ENCODE measurements at regions not wholly inside any gene's neighbourhood (a gene's known extent, or its start where the extent isn't known, plus 50 kb on each side); places are given as distances from the start of the nearest gene placed in this dataset.
"Not testable (repeated sequence)": the region's sequence is repeated elsewhere in the genome, so short reads cannot be mapped to it uniquely, and the experiment has no call there.

GRCh38 chr3:18124501-18124900 is 300.6 kb downstream of the SATB1 start:
- DNase-seq (ENCODE audit: low spot score): peak; percentile 17

DNA sequence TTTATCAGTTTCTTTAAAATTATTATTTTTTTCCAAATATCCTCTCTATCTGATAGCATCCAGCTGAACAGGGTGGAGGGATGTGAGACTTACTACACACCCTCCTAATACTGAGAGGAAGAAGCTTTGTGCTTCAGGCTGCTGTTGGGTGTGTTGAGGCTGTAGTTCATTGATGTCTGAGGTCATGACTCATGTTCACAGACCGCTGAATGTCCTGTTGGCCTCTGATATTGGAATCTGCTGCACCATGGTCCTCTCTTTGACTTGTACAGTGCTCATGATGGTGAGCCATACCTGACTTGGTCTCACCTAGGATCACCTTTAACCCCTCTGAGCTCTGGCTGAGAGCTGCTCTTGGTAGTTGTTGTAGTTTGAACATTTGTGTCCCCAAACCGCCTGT is 302.9 kb downstream of the SATB1 start:
- no peak for DNase-seq (ENCODE audit: low spot score)

DNA sequence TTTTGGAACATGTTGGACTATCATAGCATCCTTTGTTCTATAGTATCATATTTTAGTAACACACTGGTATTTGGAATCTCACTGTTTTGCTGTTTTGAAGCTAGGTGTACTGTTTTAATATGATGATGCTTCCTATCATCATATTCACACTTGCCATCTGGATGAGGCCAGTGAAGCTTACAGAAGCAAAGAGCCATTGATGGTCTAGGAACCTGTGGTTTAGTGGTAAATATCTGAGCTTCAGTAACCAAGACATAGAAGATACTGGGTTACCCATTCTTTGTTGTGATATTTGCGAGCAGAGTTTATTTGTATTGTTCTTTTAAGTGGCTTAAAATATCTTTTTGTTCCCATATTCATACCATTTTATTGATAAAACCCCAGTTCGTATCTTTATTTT is 304.1 kb downstream of the SATB1 start:
- DNase-seq (ENCODE audit: low spot score): no peak

GRCh38 chr3:18119866-18120265 is 305.3 kb downstream of the SATB1 start:
- no peak for DNase-seq (ENCODE audit: low spot score)

DNA sequence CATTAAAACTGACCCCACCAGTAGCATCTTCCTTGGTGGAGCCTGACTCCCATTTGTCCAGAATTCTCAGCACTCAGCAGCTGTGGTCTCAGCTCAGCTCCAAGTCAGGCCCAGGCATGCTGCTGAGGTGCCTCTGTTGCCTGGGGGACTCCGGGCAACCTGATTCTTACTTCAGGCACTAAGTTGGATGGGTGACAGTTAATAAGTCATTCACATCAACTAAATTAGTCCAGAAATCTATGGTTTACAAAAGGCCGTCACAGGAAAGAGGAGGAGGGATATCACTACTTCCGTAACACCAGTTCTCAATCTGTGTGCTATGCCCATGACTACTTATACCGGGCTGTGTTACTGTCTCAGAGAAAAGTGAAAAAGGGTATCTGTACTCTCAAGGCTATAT is 310.2 kb downstream of the SATB1 start:
- DNase-seq (ENCODE audit: low spot score): no peak

GRCh38 chr3:18113417-18113816 is 311.7 kb downstream of the SATB1 start:
- DNase-seq (ENCODE audit: low spot score): no peak

DNA sequence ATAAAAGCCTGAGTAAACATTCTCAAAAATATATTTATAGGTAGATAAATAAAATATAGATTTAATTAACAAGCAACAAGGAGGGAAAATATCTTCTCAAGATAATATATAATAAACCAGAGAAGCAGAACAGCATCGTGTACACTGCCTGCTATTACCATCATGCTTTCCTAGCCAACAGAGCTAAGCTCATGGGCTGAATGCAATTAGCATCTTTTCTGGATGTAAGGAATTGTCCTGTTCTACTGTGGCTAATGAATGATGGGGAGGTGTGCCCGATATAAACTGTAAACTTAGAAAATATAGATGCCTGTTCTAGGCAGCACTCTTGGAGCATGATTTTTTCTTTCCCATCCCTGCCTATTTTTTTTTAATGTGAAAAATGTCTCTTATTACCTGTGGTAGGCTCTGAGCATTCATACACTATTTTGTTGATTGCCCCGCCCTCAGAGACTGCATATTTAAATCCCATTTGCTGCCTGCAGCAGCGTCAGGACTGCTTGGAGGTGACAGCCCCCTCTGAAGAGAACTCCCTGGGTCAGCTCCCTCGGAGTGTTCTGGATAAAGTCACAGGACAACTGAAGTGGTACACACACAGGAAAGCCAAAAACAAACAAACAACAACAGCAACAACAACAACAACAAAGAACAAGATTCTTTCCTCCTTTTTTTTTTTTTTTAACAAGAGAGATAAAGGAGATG is 312.3 kb downstream of the SATB1 start:
- no peak for DNase-seq (ENCODE audit: low spot score)

- DNase-seq (ENCODE audit: low spot score): no peak
Observed at GRCh38 chr3:18111796-18112232, 313.3 kb downstream of the SATB1 start.

DNA sequence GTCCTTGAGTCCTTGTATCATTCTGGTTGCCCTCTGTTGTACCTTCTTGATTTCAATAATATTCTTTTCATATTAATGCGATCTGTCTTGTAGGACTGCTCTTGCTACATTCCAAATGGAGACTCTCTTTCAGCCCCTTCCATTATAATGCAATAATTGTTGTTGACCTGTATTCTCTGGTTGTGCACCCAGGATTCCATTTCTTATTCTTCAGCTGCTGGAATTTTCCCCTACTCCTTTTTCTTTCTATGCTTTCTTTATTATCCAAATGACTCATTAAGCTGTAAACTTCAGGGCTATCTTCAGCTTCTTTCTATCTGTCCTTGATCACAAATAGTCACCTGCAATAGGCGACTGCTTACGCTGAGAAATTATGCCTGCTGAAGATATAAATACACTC is 321.5 kb downstream of the SATB1 start:
- no peak for DNase-seq (ENCODE audit: low spot score)

- no peak for DNase-seq (ENCODE audit: low spot score)
Observed at GRCh38 chr3:18100121-18100520, 325.0 kb downstream of the SATB1 start.

DNA sequence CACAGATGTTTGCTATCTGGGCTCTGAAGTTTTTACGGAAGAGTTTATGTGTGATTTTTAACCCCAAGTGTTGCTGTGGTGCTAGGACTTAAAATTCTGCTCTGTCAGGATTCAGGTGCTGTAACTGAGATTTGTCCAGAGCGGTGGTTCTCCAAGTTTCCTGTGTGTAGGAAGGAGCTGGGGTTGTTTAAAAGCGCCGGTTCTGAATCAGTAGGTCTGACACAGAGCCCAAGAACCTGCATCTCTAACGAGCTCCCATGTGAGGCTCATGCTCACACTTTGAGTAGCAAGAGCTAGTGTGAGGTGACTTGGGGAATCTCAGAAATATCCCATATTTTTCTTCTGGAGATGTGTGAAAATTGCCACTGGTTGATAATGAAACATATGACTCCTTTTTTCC is 325.5 kb downstream of the SATB1 start:
- DNase-seq (ENCODE audit: low spot score): no peak

- DNase-seq (ENCODE audit: low spot score): peak; percentile 53
Observed at GRCh38 chr3:18098960-18099587, 326.1 kb downstream of the SATB1 start.

DNA sequence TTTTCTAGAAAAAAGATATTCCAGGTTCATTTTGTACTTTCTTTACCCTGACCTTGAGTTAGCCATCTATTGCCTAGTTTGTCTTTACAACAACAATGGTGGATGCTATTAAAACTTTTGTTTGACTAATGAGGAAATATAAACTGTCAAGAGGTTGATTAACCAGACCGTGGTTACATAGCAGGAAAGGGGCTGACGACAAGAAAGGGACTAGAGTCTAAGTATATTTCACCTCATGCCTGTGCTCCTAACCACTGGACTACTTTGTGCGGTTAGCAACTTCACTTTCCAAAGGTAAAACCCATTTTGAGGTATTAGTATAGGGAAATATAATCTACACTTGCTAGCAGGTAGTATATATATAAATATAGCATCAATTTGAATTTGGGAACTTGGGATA is 327.1 kb downstream of the SATB1 start:
- no peak for DNase-seq (ENCODE audit: low spot score)

DNA sequence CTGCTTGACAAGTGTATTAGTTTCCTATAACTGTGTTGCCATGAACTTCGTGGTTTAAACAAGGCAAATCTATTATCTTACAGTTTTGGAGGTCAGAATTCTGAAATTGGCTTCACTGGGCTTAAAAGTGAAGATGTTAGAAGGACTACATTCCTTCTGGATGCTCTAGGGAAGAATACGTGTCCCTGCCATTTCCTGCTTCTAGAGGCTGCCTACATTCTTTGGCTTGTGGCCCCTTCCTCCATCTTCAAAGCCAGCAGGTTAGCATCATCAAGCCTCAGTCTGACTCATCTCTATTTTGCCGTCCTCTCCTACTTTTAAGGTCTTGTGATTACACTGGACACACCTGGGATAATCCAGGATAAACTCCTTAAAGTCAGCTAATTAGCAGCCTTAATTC is 327.7 kb downstream of the SATB1 start:
- no peak for DNase-seq (ENCODE audit: low spot score)

GRCh38 chr3:18092726-18093125 is 332.4 kb downstream of the SATB1 start:
- DNase-seq (ENCODE audit: low spot score): no peak

DNA sequence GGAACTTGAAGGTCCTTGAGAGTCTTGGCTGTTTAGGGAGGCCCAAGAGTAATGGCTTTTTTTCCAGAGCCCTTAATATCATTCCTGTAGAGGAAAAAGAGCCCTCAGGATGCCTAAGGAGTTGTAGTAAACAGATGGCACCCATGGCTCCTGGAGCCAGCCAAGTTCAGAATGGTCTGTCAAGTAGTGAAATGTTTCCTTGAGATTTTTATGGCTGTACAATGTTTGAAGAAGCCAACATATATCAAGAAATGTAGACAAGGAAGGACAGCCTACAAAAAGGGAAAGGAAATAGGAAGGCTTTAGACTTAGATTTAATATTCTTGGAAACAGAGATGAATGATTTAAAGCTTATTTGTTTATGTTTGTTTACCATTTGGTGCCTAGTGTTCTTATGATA is 334.8 kb downstream of the SATB1 start:
- DNase-seq (ENCODE audit: low spot score): no peak

- DNase-seq (ENCODE audit: low spot score): no peak
Observed at GRCh38 chr3:18087988-18088387, 337.2 kb downstream of the SATB1 start.

DNA sequence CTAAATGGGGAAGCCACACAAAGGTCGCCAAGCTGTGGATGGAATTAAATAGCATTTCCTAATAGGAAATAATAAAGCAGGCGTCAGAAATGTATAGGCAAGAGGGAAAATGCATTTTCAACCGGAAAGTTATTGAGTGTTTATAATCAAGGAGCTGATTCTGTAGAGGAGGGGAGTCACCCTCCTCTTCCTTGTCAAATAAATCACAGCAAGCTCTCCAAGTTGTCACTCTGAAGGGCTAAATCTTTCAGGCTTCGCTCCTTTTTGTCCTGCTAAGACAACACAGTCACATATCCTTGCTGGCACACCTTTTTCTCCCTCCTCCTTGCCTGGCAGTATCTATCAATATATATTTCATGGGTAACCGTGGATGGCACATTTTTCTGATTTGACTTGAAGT is 338.4 kb downstream of the SATB1 start:
- no peak for DNase-seq (ENCODE audit: low spot score)

DNA sequence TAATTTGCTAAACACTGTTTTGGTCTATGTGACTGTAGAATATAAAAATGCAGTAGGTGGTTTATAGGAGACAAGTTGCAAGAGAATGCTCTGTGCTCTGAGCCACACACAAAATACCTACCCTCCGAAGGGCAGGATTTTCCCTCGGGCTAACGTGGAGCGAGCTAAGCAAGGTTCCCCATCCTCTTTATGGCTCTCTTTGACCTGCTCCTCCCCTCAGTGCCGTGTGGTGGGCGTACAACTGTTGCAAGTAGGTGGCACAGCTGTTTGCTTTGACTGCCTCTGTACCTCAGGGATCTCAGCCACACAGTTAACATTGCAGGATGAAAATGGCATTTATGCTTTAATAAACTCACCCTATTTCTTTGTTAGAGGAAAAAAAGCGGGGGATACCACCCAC is 339.1 kb downstream of the SATB1 start:
- no peak for DNase-seq (ENCODE audit: low spot score)

DNA sequence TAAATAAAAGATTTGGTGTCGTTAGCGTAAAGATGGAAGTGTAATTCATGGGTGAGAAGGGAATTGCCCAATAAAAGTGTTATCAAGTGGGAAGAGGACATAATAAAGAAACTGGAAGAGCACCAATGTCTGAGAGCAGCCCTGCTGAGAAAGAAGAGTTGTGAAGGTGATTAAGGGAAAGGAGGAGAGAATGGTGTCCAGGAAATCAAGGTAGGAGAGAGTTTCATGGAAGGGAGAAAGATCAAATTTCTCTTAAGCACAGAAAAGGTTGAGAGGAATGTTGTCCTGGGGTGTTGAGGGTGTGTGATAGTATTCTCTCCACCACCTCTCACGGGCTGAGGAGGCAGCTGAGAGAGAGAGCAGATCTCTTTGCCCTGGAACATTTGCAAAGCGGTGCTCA is 339.7 kb downstream of the SATB1 start:
- no peak for DNase-seq (ENCODE audit: low spot score)

GRCh38 chr3:18083273-18083590 is 340.8 kb upstream of the TBC1D5 start:
- DNase-seq (ENCODE audit: low spot score): not testable (repeated sequence)

GRCh38 chr3:18082551-18083272 is 340.3 kb upstream of the TBC1D5 start:
- no peak for DNase-seq (ENCODE audit: low spot score)

DNA sequence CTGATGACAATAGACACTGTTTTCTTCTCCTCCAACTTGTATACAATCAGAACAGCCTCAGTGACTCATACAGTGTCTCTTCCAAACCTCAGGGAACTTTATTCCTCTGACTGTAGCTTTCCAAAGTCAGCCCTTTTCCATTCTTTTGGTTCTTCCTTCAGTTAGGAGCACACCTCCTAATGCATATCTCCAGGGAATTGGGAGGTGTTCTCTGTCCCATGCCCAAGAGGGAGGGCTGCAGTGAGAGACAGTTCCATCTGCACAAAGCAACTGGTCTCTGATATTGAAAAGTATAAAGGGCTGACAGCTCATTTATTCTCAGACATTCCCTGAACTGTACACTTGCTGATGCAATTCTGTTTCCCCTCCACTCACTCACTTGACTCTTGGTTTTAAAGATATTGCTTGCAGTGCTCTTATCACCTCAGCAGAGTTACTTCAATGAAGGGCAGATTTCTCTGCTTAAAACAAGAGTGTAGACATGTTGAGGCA is 337.8 kb upstream of the TBC1D5 start:
- no peak for DNase-seq (ENCODE audit: low spot score)

Measured in AG08396 (cell line).